HG03060 (cell line): ENCODE measurements at regions not wholly inside any gene's neighbourhood (a gene's known extent, or its start where the extent isn't known, plus 50 kb on each side); places are given as distances from the start of the nearest gene placed in this dataset.

ENCODE experiments used
- ATAC-seq: cut with Tn5 transposase; IDR thresholded peaks from one replicate; pipeline ENCODE4 v1.9.1; 2021; ENCODE audit warnings: low read depth, moderate number of reproducible peaks; ENCODE audit not compliant: unreplicated experiment

DNA sequence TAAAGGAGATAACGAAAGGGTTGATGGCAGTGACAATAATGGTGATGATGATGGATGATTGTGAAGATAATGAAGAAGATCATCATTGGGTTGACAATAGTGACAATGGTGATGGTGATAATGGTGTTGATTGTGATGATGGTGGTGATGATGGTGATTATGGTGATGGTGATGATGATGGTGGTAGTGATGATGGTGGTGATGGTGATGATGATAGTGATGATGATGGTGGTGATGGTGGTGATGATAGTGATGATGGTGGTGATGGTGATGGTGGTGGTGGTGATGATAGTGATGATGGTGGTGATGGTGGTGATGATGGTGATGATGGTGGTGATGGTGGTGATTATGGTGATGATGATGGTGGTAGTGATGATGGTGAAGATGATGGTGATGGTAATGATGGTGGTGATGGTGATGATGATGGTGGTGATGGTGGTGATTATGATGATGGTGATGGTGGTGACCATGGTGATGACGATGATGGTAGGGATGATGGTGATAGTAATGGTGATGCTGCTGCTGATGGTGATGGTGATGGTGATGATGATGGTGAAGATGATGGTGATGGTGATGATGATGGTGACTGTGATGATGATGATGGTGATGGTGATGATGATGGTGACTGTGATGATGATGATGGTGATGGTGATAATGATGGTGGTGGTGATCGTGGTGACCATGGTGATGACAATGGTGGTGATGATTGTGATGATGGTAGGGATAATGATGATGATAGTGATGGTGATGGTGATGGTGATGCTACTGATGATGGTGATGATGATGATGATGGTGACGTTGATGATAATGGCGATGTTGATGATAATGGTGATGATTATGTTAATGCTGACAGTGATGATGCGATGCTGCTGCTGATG is 61.6 kb upstream of the NKX1-1 start:
- ATAC-seq, result no peak

DNA sequence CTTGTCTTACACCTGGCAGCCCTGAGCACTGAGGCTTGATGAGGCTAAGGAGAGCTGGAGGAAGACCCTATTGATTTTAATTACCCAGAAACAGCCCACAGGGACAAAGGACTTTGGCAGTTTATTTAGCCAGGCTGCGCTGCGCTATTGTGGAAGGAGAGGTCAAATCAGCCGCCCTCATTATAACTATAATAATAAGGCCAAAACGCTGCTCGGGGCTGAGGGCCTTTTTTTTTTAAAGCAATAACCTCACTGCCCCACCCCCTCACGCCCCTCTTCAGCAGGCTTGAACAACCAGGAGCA is 60.6 kb upstream of the NKX1-1 start:
- ATAC-seq, result no peak

DNA sequence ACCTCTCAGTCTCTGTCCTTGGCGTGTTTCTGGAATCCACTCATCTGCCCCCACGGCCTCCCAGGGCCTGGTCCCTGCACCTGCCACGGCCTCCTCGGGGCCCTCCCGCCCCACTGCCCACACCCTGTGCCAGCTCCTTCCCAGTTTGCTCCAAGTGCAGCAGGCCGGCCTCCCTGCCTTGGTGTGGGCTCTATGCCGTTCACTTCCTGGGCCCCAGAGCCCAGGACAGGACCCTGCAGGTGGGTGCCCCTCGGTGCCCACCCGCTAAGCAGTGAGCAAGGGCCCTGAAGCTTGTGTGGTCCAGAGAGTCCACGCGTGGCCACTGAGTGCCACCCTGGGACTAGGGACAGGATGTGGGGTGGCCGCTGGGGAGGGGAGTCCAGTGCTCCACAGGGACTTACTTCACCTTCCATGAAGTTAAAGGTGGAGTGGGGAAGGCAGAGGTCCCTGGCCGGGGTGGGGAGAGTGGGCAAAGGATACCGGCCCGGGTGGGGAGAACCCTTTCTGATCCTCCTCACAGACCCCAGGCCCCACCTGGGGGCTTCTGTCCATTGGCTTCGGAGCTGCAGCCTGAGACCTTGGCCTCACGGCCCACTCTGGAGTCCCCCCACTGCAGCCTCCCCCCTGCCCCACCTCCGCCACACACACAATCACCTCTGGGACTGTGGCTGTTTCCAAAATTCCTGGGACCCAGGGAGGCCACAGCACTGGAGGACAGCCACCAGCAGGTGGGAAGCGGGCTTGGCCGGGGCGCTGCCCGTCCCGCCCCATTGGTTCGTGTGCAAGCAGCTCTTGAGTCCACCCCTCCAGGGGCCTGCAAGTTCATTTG is 60.0 kb upstream of the NKX1-1 start:
- ATAC-seq, result no peak

DNA sequence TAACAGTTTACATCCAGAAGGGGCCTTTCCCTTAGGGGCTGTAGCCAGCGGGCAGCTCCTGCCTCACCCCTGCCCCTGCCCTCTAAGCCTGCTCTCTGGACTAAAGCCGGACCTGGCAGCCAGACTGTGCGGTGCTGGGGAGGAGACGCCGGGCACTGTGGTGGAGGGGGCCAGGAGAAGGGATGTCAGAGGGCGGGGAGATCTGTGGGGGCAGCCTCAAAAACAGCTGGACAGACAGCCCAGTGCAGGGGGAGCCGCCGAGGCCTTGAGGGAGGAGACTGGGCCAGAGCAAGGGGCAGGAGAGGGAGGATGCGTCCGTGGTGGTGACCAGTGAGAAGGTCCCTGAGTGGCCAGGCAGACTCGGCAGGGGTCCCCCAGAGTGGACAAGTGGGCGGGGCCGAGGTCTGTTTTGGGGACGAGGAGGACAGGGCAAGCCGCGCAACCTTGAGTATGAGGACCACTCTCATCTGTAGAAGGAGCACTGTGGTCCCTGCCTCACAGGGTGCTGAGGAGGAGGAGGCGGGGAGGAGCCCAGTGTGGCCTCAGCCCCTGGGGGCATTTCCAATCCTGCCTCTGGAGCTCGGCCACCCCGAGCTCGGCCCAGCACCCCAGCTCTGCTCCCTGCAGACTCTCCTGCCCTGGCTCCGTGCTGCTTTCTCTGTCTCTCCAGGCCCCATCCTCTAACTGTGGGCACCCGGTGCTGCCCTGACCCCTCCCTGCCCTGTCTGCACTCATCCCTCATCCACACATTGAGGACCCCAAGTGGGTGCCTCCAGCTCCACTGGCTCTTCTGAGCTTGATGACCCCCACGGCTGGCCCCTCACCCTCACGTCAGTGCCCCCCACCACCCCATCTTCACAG is 59.2 kb upstream of the NKX1-1 start:
- no peak for ATAC-seq

DNA sequence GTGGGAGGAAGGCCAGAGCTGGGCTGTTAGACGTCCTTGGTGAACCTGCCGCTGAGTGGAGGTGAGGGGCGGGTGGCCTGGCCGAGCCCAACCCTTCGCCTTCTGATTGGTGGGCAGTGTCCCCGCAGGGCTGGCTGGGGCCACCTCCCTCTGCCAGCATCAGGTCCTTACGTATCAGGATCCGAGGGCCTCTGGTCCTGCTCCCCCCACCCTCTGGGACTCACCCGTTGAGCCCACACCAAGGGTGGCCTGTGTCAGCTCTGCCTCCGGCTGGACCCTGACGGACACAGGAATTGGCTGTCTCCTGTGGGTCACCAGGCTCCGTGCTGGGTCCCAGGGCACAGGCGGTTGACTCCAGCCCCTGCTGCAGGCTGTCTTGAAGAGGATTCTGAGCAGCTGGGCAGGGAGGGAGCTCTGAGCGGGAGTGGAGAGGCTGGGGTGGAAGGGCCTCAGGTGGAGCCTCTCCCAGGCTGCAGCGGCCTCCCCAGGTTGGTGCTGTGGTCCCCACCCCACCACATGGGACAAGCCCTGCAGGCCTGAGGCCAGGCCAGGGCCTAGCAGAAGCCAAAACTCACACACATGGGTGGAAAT is 58.4 kb upstream of the NKX1-1 start:
- no peak for ATAC-seq

DNA sequence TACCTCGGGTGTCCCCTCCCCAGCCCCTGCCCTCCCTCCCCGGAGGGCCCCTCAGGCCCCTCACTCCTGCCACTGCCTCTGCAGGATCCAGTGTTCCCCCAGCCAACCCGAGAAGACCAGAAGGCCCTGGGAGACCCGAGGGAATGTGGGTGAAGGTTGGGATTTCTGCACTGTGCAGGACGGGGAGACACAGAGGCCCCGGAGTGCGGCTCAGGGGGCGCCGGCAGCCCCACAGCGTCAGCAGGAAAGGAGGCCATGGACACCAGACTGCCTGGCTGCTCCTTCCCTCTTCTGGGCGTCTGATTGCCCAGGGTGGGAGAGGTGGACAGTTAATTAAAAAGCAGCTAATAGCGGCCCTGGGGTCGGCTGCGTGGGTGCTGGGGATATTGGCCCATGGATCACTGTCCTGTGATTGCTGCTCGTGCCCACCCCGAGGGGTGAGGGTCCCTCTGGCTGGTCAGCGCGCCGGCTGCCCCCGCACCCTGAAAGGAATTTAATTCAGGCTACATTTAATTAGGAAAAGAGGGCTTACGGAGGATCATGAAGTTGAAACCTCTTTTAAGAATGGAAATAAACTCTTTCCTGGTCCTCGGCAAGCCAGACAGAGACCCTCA is 57.8 kb upstream of the NKX1-1 start:
- ATAC-seq, result no peak

DNA sequence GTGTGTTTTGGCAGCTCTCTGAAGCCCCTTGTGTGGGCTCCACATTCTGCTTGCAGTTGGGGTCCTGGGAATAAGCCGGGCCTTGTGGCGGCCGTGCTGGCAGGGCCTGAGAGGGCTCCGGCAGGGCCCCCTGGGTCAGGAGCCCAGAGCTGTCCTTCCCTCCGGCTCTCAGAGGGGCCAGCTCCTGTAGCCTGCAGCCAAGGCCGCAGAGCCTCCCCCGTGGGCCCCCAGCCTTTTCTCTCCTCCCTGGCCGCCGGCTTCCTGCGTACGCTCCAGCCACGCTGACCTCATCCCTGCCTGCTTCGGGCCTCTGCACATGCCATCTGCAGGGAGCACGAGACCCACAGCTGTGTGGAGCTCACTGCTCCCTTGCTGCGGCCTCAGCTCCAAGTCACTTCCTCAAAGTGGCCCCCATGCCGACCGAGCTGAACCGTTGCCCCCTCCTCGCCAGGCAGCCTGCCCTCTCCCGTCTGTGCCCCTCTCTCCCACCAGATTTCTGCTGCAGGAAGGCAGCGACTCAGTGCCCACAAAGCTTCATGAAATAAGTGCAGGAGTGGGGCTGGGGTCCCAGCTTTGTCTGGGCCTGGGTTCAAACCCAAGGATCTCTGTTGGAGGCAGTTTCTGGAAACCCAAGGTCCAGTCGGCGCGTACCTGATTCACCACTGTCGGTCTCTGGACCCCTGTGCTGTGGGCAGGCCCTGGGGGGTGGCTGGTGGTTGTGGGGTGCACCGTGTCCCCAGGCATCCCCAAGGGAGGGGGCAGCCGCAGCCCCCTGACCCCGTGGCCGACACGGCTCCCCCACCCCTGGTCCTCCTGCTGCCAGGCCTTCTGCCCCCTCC is 57.1 kb upstream of the NKX1-1 start:
- ATAC-seq, result no peak

DNA sequence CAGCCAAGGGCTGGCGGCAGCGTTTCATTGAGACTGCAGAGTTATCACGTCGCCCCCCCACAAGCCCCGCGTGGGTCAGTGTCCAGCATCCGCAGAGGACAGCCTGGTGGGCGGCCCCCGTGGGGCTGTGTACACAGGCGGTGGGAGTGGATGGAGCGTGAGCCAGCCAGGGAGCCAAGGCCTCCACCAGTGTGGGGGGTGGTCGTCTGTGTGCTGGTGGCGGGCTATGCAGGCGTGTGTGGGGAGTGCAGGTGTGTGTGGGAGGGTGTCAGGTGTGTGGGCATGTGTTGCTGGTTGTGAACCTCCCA is 56.5 kb upstream of the NKX1-1 start:
- ATAC-seq, result no peak

DNA sequence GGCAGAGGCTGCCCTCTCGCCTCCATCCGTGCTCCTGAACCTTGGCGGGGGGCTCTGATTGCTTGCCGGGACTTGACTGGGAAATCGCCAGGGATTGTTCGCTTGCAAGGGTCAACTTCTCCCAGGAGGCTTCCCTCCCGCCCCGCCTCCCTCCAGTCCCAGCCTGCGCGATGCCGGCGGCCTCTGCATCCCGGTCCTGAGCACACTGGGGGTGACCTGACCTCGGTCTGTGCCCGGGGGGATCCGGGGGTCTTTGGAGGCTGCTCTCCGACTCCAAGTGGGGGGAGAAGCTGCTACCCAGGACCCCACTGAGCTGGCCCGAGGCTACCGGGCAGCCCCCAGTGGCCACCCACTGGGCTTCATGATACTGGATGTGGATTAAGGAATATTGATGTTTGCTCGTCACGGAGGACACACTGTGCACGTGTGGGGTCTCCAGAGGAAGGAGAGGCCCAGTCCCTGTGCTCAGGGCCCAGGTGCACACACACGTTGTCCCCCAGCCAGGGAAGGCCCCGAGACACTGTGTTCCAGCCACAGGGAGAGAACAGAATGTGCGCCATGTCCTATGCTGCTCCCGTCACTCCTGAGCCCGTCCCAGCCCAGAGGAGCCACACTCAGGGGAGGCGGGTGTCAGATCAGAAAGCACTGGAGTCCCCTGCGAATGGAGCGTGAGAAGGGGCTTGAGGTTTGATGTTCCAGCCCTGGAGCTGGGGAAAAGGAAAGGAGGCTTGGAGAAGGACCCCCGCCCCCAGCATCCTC is 55.9 kb upstream of the NKX1-1 start:
- no peak for ATAC-seq

DNA sequence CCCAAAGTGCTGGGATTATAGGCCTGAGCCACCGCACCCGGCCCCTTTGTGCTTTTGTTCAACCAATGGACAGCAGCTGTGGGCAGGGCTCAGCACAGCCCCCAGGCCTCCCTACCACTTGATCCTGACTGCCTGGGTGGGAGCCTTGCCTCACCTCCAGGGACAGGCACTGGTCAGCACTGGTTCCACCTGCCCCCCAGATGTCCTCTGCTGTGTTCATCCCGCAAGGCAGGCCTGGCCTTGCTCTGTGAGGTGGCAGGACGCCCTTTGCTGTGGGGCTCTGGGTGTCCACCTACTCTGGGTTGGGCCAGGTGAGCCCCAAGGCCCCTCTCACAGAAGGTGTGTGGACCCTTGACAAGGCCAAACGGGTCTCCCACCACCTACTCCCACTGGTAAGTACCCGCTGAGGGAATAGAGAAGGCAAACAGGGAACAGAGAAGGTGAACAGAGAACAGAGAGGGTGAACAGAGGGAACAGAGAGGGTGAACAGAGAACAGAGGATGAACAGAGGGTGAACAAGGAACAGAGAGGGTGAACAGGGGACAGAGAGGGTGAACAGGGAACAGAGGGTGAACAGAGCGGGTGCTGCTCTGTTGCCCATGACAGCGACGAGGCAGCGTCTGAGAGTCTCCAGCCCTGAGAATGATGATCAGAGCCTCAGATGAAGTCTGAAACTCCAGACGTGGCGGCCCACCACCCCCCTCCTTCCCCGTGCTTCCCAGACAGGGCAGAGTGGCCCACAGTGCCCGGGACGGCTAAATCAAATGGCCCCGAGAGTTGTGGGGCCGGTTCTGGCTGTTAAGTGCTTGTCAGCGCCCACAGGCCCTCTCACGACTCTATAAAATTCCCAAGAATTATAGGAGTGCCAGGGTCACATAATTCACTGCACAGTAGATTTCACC is 55.0 kb upstream of the NKX1-1 start:
- no peak for ATAC-seq

DNA sequence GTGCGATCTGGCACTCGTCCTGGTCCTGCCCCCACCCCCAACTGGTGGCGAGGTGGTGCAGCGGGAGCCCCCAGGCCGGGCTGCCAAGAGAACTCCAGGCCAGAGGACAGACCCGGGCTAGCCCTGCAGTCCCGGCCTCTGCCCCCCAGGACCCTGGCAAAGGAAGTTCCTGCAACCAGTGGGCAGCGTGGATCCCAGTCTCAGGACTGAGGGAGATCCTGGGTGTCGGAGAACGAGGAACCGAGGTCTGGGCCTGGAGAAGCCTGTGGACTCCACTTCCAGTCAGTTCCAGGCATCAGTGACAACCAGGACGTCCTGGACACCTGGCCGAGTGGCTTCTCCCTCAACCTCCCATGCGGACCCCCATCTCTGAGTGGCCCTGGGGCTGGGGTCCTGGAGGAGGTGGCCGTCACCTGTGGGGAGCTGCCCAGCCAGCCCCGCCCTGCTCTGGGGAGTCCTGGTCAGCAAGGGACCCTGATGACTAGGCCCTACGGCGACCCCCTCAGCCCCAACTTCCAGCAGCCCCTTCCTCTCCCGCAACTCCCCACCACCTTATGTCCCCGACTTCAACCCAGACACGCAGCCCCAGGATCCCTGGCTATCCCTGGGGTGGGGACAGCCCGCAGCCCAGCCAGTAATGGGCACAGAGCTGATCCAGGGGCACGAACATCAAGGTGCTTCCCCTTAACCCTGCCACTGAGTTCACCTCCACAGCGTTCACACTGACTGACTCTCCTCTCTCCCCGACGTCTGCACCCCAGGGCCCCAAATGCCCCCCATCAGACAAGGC is 53.7 kb upstream of the NKX1-1 start:
- ATAC-seq, result no peak

DNA sequence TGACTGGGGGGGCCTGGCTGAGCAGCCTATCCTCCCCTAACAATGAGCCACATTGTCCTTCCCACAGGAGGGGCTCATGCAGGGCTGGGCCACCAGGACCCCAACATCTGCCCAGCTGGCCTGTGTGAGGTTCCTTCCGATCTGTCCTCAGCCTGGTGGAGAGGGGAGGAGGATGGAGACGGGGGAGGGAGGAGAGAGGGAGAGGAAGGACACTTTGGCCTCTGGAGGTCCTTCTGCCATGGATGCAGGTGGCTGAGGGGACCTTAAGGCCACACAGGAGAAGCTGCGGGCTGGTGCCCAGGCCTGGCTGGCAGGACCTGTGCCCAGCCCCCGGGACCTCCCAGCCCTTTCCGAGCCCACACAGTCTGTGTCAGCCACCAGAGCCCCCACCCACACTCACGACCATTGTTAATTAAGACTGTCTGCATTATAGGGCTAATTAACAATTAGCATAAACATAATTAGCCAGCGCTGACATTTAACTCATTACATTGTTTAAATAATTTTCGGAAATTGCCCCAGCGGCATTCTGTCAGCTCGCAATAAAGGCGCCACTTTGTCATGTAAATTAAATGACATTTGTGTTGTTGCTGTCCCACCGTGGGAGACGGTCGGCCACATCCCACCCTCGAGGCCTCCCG is 53.0 kb upstream of the NKX1-1 start:
- no peak for ATAC-seq

DNA sequence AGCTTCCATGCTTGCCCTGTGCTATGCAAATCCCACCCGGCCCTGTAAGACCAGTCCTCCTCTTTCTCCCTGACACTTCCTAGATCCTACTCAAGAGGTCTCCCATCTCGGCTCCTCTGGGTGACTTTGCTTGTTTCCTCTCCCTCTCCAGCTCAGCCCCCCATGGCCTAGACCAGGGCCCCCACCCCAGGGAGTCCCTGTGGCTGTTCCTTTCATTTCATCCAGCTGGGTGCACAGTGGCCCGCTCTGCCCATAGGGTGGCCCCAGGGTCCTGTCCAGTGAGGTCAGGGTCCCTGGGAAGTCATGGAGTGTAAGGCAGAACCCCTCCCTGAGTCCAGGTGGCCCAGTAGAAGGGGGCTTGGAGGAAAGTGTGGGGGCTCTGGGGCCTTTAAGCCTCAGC is 52.3 kb upstream of the NKX1-1 start:
- no peak for ATAC-seq
